Stimulated activated CD4-positive, alpha-beta T cell treated with anti-CD3 and anti-CD28 coated beads, Interleukin-1b, Interleukin-23, amount 100 ng/mL, for 1 hour (primary cell): ENCODE measurements at regions not wholly inside any gene's neighbourhood (a gene's known extent, or its start where the extent isn't known, plus 50 kb on each side); places are given as distances from the start of the nearest gene placed in this dataset.
"Not testable (repeated sequence)": the region's sequence is repeated elsewhere in the genome, so short reads cannot be mapped to it uniquely, and the experiment has no call there.

Experiments
- DNase-seq, 2 donors: peaks; one replicate each; pipeline ENCODE4 v3.0.0-alpha.2; 2020; ENCODE audit warnings: low read depth in 2 of 2

DNA sequence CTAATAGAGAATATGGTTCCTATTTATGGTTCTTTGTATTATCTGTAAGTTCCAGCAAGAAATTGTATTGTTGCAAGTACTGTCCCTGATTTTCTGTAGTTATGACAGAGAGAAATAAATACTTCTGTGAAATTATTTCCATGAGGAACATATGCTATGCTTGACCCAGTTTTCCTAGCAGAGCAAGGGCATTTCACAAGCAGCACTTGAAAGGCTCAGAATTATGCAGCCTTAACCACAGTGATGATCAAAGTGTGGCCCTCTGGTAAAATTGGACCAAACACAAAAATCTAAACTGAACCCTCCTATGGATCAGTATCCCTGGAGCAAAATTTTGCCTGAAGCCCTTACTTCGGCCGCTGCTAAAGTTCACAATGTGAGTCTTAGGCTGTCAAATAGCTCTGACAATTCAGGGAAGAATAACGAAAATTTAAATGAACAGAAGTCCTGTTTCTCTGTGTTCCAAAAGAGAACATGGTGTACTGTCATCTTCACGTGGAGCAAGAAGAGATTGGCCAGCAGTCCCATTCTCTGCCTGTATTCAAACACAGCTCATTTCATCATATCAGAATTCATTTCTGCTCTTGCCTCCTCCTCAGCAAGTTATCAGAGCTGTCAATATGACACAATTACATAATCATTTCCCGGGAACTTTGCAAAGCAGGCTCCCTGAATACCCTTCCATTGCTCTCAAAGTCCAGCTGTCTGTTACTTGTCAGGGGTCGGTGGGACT, 471.9 kb downstream of the RPS29 start:
- no peak for DNase-seq

DNA sequence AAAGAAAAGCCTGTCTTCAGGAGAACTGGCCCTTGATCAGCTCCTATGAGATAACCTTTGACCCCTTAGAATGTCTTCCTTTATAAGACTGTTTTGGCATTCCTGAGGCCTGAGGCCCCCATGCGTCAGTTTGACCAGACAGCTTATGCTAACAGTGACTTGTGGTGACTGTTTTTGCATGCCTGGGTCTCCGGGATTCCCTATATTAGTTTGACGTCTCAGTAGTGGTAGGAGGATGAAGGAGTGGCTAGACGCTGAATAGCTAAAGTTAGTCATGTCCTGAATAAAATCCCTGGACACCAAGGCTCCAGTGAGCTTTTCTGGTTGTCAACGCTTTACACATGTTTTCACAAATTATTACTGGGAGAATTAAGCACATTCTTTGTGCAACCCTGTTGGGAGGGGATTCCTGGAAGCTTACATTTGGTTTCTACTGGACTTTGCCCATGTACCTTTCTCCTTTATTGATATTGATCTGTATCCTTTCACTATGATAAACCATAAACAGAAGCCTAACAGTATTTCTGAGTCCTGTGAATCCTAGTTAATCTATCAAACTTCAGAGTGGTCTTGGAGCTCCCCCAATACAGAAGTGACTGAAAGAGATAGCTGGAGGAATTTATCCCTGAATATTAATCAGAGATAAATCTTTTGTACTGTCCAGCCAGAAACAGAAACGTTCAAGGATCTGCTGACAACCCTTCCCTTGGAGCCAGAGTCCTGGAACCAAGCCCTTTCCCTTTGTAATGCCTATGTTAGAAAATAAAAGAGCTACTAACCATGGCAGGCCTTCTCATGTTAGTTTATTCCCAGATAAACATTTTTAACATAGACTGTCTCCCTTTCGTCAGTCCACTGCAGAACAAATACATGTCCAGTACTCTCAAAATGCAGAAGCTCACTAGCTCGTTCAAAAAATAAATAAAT, 479.2 kb downstream of the RPS29 start:
- DNase-seq: no peak

DNA sequence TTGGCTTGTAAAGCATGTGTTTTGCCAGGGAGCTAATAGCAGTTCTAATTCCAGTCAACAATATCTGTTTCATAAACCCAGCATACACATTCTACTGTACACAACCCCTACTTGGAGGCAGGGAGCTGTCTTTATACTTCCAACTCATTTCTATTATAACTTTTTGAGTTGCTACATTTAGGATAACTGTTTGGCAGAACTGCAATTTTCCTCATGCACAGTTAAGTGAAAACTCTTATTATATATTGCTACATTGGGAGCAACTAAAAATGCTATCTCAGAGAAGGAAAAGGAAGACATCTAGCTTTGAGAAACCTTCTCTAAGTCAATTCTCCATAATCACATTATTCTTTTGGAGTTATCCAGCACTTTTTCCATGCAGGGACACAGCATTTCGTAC, 480.2 kb downstream of the RPS29 start:
- no peak for DNase-seq

DNA sequence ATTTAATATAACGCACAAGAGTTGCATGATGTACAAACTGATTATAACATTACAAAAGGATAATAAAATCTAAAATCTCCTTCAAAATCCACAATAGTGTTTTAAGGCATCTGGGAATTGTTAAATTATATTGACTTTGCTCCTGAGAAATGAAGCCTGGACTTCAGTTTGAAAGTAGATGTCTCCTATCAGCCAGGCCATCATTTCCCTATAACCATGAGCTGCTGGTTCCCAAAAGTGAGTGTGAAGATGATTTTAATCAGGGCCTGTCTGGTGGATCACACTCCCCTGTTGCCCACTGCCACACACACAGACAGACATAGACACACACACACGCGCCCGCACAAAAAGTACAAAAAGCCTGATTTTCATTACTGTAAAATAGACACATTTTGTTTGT, 480.7 kb downstream of the RPS29 start:
- no peak for DNase-seq

DNA sequence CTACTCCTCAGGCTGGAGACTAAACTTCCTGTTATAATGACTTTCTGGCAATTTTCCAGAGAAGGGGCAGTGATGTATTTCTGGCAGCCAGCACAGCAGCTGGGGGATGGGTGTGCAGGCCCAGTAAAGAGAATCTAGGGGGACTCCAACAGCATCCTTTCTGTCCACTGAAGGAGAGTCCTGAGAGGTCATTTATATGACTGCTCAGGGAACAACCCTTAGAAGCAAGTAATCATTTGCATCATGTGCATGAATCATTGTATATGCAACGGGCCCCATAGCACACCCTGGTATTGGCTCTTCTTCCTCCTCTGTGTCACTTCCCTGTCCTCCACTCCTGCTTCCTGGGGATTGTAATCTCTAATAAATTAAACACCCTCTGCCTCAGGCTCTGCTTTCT, 493.8 kb downstream of the RPS29 start:
- no peak for DNase-seq

DNA sequence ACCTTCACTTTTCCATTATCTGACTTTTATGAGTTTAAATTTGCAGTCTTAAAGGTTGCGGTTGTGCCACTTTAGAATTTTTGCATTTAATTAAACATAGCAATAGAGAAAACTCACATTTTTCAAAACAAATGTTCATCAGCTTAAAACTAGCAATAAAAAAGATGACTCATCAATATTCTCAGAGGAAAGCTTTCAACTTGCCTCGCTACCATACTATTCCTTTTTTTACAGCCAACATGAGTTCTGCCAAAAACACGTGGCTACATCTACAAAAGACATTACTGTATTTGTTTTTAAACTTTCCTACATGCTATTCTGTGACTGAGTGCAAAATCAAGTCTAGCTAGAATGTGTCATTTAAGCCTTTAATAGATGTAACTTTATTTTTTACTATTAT, 497.1 kb downstream of the RPS29 start:
- no peak for DNase-seq

DNA sequence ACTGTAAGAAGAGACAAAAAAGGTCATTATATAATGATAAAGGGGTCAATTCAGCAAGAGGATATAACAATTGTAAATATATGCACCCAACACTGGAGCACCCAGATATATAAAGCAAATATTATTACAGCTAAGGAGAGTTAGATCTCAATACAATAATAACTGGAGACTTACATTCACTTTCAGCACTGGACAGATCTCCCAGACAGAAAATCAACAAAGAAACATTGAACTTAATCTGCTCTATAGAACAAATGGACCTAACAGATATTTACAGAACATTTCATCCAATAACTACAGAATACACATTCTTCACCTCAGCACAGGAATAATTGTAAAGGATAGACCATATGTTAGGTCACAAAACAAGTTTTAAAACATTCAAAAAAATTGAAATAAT, 512.9 kb downstream of the RPS29 start:
- not testable (repeated sequence) for DNase-seq

DNA sequence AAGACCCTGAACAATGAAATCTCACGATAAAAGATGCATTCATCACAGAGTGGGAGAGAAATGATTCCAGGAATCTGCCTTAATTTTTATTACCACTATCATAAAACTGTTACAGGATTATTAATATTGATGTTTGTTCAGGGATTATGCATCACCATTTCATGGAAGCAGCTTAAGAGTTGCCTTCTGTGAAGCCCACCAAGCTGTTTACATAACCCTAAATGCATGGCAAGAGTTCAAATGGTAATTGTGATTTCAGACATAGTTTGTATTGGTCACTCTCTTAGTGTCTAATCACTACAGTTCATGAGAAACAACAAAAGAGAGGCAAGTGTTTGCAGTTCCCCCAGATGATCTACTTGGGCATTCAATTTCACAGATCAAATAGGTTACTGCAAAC, 527.7 kb downstream of the RPS29 start:
- DNase-seq: no peak

DNA sequence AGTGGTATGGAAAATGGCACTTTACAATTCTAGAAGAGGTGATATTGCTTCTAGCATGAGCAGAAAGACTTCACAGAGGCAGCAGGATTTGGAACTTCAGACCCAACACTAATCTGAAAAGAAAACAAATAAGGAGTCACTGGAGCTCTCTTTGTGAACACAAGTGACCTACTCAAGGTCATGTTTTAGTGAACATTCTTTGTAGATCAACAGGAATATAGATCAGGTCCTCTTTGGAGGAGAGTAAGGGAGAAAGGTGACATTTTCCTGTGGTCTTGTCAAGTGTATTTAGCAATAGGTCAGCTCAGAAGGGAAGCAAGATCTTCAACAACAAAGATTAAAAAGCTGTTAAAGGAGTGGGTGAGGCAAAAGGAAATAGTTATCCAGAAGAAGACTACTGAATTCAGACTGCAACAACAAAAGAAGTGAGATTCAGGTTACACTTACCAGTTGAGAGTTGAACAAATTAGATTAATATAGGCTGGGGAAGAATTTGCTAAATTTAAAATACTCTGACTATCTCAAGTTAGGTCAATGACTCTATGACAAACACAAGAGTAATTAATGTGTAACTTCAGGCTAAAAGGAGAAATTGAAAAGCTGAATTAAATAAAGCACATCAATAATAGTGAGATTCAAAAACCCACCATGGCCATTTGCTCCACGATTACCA, 528.2 kb downstream of the RPS29 start:
- DNase-seq: no peak

DNA sequence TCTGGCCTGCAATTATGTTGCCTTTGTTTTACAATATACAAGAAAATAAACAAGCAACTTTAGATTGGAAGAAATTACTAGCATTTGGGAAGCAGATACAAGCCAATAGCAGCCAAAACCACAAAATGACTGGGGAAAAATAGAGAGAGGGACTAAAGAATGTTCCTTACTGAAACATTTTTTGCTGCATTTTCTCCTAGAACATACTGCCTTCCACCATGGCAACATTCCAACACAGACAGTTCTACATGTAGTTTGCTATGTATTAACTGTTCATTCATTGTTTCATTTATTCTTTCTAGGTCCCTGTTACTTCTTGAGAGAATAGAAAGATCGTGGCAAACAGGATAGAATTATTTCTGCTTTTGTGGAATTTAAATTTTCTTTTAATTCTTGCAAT, 530.2 kb downstream of the RPS29 start:
- no peak for DNase-seq

DNA sequence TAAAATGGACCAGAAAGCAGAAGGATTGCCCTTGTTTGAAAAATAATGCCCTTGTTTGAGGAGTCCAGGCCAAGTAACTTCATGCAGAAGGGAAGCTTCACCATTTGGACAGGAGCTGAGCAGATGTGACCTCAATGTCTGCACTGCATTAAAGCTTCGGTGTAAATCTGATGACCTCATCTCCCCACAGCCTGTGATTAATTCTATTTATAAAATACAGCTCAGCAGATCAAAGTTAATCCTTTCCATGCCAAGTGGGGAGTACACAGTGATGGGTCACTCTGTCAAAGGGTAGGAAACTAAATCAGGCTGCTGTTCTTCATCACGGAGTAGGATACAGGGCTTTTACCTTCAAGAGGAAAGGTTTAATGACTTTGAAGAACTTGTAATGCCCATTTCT, 533.7 kb downstream of the RPS29 start:
- no peak for DNase-seq

DNA sequence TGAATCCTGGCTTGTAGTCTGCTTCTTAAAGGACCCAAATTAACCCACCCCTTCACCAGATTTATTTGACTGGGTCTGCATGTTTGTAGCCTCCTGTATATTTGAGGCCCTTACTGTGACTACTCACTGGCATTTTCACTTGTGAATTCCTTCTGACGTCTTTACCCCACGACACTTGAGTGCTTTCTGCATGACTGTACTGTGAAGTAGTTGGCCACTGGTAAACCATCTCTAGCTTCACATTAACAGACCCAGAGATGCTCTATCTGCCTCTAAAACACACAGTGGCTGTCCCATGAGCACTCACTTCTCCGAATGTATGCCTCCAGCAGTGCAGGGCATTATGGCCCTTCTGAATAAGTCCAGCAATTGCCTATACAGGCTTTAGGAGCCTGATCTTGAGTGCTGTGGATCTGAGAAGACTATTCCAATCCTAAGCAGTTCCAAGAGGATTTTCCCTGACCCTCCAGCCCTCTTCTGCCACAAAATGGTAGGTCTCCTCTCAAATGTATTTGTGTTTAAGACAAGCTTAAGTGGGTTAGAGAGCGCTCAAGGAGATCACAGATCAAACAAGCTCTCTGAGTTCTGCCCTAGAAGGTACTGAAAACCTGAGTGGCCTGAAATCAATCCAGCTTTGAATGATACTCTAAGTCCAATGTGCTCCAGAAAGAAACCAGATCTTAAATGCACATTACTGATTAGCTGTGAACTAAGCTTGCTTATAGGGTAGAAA, 534.7 kb downstream of the RPS29 start:
- DNase-seq: no peak

DNA sequence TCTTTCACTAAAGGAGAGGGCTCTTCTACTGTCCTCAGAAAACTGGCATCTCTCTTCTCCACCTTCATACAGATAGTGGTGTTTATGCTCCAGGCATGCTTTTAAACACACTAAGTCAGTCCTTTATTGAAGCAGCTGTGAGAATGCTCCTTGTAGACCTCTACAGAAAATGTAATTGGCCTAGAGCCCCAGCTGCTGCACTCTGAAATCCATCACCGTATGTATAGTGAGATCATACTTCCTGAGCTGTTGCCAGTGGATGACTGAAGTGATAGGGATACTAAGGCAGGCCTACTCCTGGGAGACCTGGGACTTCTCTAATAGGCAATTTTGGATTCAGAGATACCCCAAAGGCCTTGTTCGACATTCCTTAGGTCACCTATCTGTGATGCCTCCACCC, 535.4 kb downstream of the RPS29 start:
- no peak for DNase-seq

DNA sequence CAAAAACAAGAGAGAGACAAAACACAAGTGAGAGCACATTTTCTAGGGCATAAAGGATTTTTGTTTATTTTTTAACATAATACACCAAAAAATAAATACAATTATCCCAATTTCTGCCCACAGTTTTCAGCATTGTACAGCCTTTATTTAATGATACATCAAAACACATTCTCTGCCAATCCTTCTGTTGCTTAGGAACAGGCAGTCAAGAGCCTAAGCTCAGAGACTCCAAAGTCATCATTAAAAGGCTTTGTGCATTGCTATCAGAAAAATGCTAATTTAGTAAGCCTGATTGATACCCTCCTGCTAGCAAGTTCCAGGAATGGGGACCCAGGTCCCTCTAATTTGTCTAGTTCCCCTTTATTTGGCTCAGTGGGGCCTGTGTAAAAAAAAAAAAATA, 536.5 kb downstream of the RPS29 start:
- DNase-seq: no peak

DNA sequence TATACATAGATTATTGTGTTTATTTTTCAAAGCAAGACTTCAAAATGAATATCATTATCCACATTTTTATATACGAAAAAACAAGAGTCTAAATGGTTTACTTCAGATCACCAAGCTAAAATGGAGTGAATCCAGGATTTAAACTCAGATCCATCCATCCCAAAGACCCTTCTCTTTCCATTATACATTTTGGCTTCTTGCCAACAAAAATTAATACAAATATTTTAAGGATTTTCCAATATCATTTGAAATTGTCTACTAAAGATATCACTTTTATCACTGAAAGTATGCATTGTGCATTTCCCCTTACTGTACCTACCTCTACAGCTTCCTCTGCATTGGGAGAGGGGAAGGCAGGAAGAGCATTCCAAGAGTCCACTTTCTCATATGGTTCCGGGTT, 541.2 kb downstream of the RPS29 start:
- no peak for DNase-seq

DNA sequence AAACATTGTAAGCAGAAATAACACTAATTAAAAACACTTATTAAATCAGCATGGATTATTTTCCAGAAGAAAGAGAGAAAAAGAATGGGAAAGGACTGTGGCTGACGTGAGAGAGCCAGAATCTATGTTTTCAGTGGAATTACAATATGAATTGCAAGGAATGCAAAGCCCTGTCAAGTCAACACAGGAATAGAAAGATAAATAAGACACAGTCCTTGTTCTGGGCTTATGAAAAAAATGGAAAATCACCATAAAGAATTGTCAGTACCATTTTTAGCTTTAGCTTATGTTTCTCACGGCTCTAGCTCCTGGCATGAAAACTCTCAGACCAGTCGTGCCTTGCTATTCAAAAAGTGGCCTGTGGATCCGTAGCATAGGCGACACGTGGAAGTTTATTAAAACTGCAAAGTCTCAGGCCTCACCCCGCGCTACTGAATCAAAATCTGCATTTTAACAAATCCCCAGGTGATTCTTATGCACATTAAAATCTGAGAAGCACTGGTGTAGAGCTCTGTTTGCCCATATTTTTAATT, 549.1 kb downstream of the RPS29 start:
- DNase-seq: no peak

DNA sequence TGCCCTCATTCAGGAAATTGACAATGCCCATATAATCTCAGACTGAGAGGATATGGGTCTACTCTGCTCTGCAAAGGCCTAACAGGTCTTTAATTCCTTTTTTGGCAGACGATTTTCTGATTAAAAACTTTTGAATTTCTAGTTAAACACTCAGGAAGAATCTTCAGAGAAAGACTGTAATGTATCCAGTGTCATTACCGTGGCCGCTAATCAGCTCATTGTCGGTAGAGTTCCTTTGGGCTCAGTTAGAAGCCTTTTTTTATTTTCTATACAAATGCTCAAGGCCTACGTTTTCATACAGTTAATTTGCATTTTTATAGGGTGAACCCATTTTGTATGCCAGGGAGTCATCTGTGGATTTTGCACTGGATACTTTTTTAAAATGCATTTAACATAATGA, 549.9 kb downstream of the RPS29 start:
- no peak for DNase-seq

DNA sequence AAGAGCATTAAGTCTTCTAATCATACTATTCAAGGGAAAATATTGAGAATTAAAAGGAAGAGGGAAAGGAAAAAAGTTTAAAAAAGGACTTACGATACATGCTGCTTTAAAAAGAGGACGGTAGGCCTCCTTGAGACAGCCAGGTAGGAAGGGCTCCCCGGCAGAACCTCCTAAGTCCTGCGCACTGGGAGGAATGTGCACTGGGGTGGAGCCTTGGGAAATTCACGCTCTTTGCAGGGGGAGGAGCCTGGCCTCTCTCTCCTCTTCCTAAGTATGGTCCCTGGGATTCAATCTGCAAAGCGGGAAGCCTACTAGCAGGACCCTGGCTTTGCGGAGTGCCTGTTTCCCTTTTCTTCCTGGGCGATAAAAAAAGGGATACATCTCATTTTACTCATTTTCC, 553.0 kb downstream of the RPS29 start:
- DNase-seq: no peak

DNA sequence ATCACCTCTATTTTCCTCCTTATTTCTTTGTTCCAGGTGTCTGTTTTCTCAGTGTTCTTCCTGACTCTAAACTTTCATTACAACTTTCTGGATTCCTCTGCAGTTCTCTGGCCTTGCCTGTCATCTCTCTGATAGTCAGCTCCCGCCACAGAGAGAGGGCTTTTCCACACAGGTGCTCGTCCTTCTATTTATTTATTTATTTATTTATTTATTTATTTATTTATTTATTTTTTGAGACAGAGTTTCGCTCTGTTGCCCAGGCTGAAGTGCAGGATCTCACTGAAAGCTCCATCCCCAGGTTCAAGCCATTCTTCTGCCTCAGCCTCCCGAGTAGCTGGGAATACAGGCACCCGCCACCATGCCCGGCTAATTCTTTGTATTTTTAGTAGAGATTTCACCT, 554.5 kb downstream of the RPS29 start:
- not testable (repeated sequence) for DNase-seq

DNA sequence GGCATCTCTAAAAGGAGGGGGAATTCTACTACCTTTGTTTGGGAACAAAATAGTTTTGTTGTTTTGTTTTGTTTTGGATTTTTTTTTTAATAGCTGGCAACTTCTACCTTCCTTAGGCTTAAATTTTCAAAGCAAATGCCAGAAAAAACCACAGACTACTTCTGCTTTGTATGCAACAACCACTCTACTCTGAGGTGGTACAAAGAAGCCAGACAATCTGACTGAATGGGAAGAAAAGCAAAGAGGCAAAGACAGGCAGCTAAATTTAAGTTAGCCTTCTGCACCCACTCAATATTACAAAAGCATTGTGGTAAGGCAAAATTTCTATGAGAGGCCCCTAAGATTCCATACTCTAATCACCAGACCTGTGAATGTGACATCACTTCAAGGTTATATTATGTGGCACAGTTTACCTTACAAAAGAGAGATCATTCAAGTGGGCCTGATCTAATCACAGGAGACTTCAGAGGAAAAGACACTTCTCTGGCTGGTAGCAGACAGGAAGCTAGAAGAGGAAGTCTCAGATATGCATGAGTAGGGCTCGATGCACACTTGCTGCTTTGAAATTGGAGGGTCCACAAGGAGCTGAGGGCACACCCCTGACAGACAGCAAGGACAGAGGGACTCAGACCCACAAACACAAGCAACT, 566.6 kb downstream of the RPS29 start:
- no peak for DNase-seq

DNA sequence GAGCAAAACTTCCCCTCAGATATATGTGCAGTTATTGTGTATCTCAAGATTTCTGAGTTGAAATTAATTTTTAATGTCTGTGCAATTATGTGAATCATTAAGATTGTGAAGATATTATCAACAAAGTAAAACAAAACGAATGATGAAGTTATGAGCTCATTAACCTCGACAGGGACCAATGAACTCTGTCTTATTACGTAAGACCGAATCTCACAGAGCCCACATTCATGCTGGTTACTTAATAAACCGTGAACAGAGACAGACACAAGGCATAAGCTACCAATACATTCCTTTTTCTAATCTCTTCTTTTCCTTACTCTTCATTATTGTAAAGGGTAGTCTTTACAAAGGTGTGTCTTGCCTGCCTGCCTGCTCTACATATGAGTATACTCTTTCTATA, 568.7 kb downstream of the RPS29 start:
- no peak for DNase-seq
